GM13976 (cell line): ENCODE measurements at regions not wholly inside any gene's neighbourhood (a gene's known extent, or its start where the extent isn't known, plus 50 kb on each side); places are given as distances from the start of the nearest gene placed in this dataset.
"Not testable (repeated sequence)": the region's sequence is repeated elsewhere in the genome, so short reads cannot be mapped to it uniquely, and the experiment has no call there.

Experiments used
- DNase-seq: peaks from one replicate; pipeline ENCODE4 v3.0.0; 2012; ENCODE audit warnings: low spot score
- in situ Hi-C: fragments of 300-500 bp; cut with MboI; formaldehyde crosslinking; loops from one replicate; pipeline ENCODE4 v1.12.0; 2022; ENCODE audit warnings: low sequenced_read_pairs, mixed read lengths, inconsistent platforms; ENCODE audit not compliant: unreplicated experiment
- TF ChIP-seq, protein P1 (sequence below): IDR thresholded peaks from 2 replicates; pipeline ENCODE4 v1.5.1; 2012; ENCODE audit warnings: borderline replicate concordance, mild to moderate bottlenecking; ENCODE audit not compliant: insufficient read depth; ENCODE audit errors: extremely low read depth, missing control alignments, control extremely low read depth

DNA sequence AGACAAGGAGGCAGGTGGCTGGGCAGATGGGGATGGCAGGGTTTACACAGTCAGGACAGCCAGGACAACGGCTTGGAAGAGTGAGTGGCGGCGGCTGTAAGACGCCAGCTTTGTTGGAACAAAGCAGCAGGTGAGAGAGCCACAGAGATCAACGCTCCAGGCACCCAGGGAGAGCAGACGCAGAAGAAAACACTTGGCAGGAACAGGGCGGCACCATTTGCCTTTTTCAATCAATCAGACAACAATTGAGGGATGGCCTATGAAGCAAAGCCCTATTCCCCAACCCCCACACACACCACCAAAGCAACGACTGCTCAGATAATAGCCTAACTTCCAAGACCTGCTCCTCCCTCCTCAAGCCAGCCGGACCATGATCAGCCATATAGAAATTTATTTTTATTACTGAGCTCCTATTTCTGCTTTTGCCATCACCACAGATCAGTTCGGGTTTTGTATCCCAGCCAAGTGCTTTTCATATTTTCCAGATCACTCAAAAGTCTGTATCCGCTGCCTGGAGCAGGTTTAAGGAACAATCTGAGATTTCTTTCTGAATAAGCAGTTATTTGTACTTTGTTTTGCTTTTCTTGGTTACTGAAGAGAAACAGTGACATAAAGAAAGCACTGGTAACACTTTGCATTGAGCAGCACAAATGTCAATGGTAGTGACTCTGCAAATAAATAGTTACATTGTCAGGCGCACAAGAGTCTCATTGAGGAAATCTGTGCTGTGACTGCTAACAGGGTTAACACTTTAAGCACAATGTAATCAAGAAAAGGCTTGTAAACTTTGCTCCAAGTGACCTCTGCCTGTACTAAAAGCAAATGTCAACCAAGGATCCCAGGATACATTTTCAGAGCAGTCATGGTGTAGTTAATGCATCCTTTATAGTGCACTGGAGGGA lies 81.8 kb upstream of the RBPJ start:
- TF ChIP-seq, protein P1, sequence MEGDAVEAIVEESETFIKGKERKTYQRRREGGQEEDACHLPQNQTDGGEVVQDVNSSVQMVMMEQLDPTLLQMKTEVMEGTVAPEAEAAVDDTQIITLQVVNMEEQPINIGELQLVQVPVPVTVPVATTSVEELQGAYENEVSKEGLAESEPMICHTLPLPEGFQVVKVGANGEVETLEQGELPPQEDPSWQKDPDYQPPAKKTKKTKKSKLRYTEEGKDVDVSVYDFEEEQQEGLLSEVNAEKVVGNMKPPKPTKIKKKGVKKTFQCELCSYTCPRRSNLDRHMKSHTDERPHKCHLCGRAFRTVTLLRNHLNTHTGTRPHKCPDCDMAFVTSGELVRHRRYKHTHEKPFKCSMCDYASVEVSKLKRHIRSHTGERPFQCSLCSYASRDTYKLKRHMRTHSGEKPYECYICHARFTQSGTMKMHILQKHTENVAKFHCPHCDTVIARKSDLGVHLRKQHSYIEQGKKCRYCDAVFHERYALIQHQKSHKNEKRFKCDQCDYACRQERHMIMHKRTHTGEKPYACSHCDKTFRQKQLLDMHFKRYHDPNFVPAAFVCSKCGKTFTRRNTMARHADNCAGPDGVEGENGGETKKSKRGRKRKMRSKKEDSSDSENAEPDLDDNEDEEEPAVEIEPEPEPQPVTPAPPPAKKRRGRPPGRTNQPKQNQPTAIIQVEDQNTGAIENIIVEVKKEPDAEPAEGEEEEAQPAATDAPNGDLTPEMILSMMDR, result no peak
- in situ Hi-C loops, result no loop called here
- no peak for DNase-seq

DNA sequence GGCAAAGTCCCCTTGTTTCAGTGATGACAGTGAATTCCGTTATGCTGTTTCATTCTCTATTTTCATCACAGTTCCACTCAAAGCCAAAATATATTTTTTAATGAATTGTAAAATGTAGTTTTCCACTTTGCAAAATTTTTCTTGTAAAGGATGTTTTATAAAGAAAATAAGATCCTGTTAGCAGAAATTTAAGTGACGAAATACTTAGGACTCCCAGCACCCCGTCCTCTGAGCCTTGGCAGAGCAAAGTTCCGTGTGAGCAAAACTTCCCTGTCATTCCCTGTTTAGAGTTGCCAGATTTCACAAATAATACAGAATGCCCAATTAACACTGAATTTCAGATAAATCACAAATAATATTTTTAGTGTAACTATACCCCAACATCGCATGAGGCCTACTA lies 81.0 kb upstream of the RBPJ start:
- TF ChIP-seq, protein P1, result no peak
- in situ Hi-C loops, result no loop called here
- no peak for DNase-seq

DNA sequence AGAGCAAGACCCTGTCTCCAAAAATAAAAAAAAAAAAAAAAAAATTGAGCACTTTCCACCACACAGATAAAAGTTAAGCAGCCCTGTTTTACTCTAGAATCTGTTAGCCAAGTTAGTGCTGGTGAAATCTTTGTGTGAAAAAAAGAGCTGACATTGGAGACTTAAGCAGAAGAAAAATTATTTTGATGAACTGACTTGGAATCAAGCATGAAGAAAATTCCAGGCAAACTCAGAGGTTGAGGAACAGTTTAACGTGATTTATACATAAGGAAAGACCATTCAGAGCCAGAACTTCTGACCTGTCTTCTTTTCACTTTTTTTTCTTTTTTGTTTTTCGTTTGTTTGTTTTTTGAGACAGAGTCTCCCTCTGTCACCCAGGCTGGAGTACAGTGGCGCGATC lies 79.6 kb upstream of the RBPJ start:
- in situ Hi-C loops, result no loop called here
- DNase-seq, result no peak

DNA sequence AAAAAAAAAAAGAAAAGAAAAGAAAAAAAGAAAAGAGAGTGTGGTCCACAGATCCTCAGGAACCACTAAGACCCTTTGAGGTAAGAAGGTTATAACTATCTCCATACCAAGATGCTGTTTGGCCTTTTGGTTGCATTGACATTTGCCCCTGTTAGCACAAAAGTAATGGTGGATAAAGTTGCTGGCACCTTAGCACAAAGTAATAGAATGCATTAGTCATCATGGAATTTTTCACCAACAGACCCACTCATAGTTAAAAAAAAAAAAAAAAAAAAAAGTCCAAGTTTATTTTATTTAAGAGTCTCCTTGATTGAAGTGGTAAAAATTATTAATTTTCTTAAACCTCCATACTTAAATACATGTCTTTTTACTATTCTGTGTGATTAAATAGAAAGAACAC lies 78.4 kb upstream of the RBPJ start:
- TF ChIP-seq, protein P1, result no peak
- DNase-seq, result no peak
- in situ Hi-C loops, result no loop called here

More for the DNA sequence above, 79.6 kb upstream of the RBPJ start:
- TF ChIP-seq, protein P1, result no peak

DNA sequence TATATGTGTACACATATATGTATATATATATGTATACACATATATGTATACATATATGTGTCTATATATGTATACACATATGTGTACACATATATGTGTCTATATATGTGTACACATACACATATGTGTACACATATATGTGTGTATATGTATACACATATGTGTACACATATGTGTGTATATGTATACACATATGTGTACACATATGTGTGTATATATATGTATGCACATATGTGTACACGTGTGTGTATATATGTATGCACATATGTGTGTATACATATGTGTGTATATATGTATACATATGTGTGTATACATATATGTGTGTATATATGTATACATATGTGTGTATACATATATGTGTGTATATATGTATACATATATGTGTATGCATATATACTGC lies 76.7 kb upstream of the RBPJ start:
- in situ Hi-C loops, result not testable (repeated sequence)

DNA sequence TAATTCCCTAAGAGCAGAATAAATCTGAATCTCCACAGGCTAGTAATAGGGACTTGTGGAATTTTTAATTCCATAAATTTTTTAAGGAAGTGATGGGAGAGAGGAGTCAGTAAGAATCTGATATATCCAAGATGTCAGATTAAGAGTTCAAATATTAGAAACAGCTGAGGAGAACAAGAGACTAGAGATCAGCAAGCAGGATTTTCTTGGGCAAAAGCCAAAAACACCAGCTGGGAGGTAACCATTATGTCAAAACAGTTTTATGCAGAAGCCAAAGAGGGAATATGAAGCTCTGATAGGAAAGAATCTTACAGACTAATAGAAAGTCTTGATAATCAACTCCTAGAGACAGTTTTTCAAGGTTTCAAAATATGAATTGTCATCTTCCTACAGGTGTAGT lies 72.2 kb upstream of the RBPJ start:
- TF ChIP-seq, protein P1, result no peak
- no peak for DNase-seq
- in situ Hi-C loops, result no loop called here

More for the DNA sequence above, 76.7 kb upstream of the RBPJ start:
- DNase-seq, result not testable (repeated sequence)

DNA sequence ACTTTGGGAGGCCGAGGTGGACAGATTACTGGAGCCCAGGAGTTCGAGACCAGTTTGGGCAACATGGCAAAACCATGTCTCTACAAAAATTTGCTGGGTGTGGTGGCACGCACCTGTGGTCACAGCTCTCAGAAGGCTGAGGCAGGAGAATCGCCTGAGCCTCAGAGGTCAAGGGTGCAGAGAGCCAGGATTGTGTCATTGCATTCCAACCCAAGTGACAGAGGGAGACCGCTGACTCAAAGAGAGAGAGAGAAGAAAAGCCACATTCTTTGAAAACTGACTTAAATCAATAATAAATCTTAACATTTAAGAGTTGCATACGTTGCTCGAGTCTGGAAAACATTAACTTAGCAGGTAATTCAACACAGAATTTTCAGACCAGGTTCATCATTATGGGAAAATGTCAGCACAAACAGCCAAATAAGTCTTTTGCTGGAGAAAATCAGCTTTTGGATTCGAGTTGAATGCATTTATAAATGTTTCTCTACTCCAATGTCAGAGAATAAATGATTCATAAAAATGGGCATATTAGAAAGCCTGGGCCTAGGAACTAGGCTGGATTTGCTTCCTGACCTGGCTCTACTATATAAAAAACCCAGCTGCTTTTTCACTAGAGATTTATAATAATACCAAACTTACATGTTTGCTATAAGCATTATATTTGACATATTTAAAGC lies 68.3 kb upstream of the RBPJ start:
- DNase-seq, result no peak
- in situ Hi-C loops, result no loop called here
- TF ChIP-seq, protein P1, result no peak
